GM23338 (cell line): ENCODE measurements at regions not wholly inside any gene's neighbourhood (a gene's known extent, or its start where the extent isn't known, plus 50 kb on each side); places are given as distances from the start of the nearest gene placed in this dataset.

Experiments
- ATAC-seq: fragments of 200-7000 bp; cut with Tn5 transposase; 3 replicates; pipeline ENCODE4 v1.9.1; 2020
- DNase-seq: peaks from one replicate; pipeline ENCODE4 v3.0.0-alpha.2; 2015; ENCODE audit warnings: low spot score
- H2AFZ ChIP-seq: fragments of 200-600 bp; sonication (generic); 2 replicates; pipeline ENCODE4 v1.8.0; 2016; ENCODE audit warnings: antibody characterized with exemption, mild to moderate bottlenecking, moderate library complexity
- H3F3A ChIP-seq: fragments of 200-600 bp; sonication (generic); replicated peaks from 2 replicates; pipeline ENCODE4 v1.8.0; 2017; ENCODE audit warnings: antibody characterized with exemption, mixed run types, low read depth
- H3K27ac ChIP-seq: fragments of 200-600 bp; sonication (generic); 2 replicates; pipeline ENCODE4 v1.6.1; 2016; ENCODE audit warnings: low read depth
- H3K27me3 ChIP-seq: fragments of 200-600 bp; sonication (generic); 2 replicates; pipeline ENCODE4 v1.8.0; 2016; ENCODE audit warnings: mild to moderate bottlenecking, mixed run types, moderate library complexity; ENCODE audit not compliant: insufficient read depth
- H3K36me3 ChIP-seq: fragments of 200-600 bp; sonication (generic); 2 replicates; pipeline ENCODE4 v1.8.0; 2016; ENCODE audit warnings: mild to moderate bottlenecking; ENCODE audit not compliant: insufficient read depth
- H3K4me1 ChIP-seq: fragments of 200-600 bp; sonication (generic); 2 replicates; pipeline ENCODE4 v1.8.0; 2016; ENCODE audit warnings: mild to moderate bottlenecking, moderate library complexity; ENCODE audit not compliant: insufficient read depth
- H3K4me2 ChIP-seq: fragments of 200-600 bp; sonication (generic); 2 replicates; pipeline ENCODE4 v1.7.1; 2017; ENCODE audit warnings: mixed run types
- H3K4me3 ChIP-seq: fragments of 200-600 bp; sonication (generic); 2 replicates; pipeline ENCODE4 v1.6.1; 2016; ENCODE audit warnings: mixed run types
- H3K79me2 ChIP-seq: fragments of 200-600 bp; sonication (generic); replicated peaks from 2 replicates; pipeline ENCODE4 v1.8.0; 2017; ENCODE audit warnings: mild to moderate bottlenecking; ENCODE audit not compliant: insufficient read depth
- H3K9me2 ChIP-seq: fragments of 200-600 bp; sonication (generic); 2 replicates; pipeline ENCODE4 v1.8.0; 2017; ENCODE audit not compliant: insufficient read depth
- H4K20me1 ChIP-seq: fragments of 200-600 bp; sonication (generic); replicated peaks from 2 replicates; pipeline ENCODE4 v1.8.0; 2017; ENCODE audit warnings: mild to moderate bottlenecking; ENCODE audit not compliant: insufficient read depth
- H3K27ac Mint-ChIP-seq: 2 replicates; pipeline ENCODE4 v1.8.0; 2020; ENCODE audit warnings: inconsistent platforms, mild to moderate bottlenecking, moderate library complexity, mixed read lengths
- H3K27me3 Mint-ChIP-seq: 3 replicates; pipeline ENCODE4 v1.8.0; 2022; ENCODE audit warnings: low read depth, mild to moderate bottlenecking, moderate library complexity, mixed read lengths, inconsistent platforms; ENCODE audit not compliant: insufficient read depth, poor library complexity
- H3K36me3 Mint-ChIP-seq: 3 replicates; pipeline ENCODE4 v1.8.0; 2021; ENCODE audit warnings: low read depth, mild to moderate bottlenecking, inconsistent platforms, moderate library complexity, mixed read lengths
- H3K4me1 Mint-ChIP-seq: 3 replicates; pipeline ENCODE4 v1.8.0; 2020; ENCODE audit warnings: mild to moderate bottlenecking, inconsistent platforms, mixed read lengths
- H3K4me3 Mint-ChIP-seq: 3 replicates; pipeline ENCODE4 v1.8.0; 2021; ENCODE audit warnings: moderate library complexity, mild to moderate bottlenecking, inconsistent platforms, mixed read lengths
- H3K9me3 Mint-ChIP-seq: 3 replicates; pipeline ENCODE4 v1.8.0; 2020; ENCODE audit warnings: moderate library complexity, mild to moderate bottlenecking, inconsistent platforms, mixed read lengths
- CTCF ChIP-seq, 2 experiments: fragments of 200-600 bp in 1 of 2; sonication (generic) in 1 of 2; conservative IDR thresholded peaks; 2 replicates each; pipeline versions ENCODE4 v1.5.1 to v1.6.1; 2016 to 2017; ENCODE audit warnings: antibody characterized with exemption in 2 of 2, low read depth in 2 of 2, mild to moderate bottlenecking in 2 of 2, moderate library complexity in 1 of 2
- ETS1 ChIP-seq: IDR thresholded peaks from 2 replicates; pipeline ENCODE4 v1.6.1; 2016; ENCODE audit warnings: antibody characterized with exemption
- EZH2 ChIP-seq: fragments of 200-600 bp; sonication (generic); IDR thresholded peaks from one replicate; pipeline ENCODE4 v1.8.0; 2017; ENCODE audit warnings: antibody characterized with exemption, mild to moderate bottlenecking, low read depth; ENCODE audit not compliant: unreplicated experiment
- JUNB ChIP-seq: IDR thresholded peaks from one replicate; pipeline ENCODE4 v1.6.1; 2016; ENCODE audit warnings: antibody characterized with exemption; ENCODE audit not compliant: unreplicated experiment
- NANOG ChIP-seq: IDR thresholded peaks from 2 replicates; pipeline ENCODE4 v1.6.1; 2016; ENCODE audit warnings: antibody characterized with exemption, borderline replicate concordance
- POLR2AphosphoS5 ChIP-seq: IDR thresholded peaks from 2 replicates; pipeline ENCODE4 v1.6.1; 2016; ENCODE audit warnings: antibody characterized with exemption, low read depth
- STAT1 ChIP-seq: IDR thresholded peaks from one replicate; pipeline ENCODE4 v1.6.1; 2016; ENCODE audit warnings: antibody characterized with exemption; ENCODE audit not compliant: unreplicated experiment
- ZNF114 ChIP-seq: fragments of 250-450 bp; sonication (Bioruptor Pico); IDR thresholded peaks from 2 replicates; pipeline ENCODE4 v1.5.0; 2020; ENCODE audit warnings: mild to moderate bottlenecking, moderate library complexity
- ZNF331 ChIP-seq: fragments of 250-450 bp; sonication (Bioruptor Pico); IDR thresholded peaks from 2 replicates; pipeline ENCODE4 v1.5.0; 2020; ENCODE audit warnings: low read depth, mild to moderate bottlenecking, moderate library complexity
- ZNF462 ChIP-seq: fragments of 250-450 bp; sonication (Bioruptor Pico); IDR thresholded peaks from 2 replicates; pipeline ENCODE4 v1.5.0; 2020; ENCODE audit warnings: mild to moderate bottlenecking, moderate library complexity

- Histone ChIP-seq H3K4me3 (no peak overlapping the region), H3K27ac (no peak overlapping the region), H3K36me3 (no peaks in the 10 kb centered on the region), H2AFZ (no peak overlapping the region), H3K4me2 (no peak overlapping the region), H3K4me1 (no peaks in the 10 kb centered on the region), H3K27me3 (no peaks in the 10 kb centered on the region), H3K9me2 (no peaks in the 10 kb centered on the region), H4K20me1 (no peaks in the 10 kb centered on the region), H3F3A (no peaks in the 10 kb centered on the region), H3K79me2 (no peaks in the 10 kb centered on the region)
- peaks cover 91% of the 10 kb centered on the region for H3K9me3 Mint-ChIP-seq
- DNase-seq: no peak
- ATAC-seq: no peak
- H3K36me3 Mint-ChIP-seq: peaks cover 20% of the 10 kb centered on the region; the same call in 2 of the 3 replicates
- TF ChIP-seq ZNF114: no peak
- TF ChIP-seq ZNF462 (CRISPR knock-in tag): no peak
- TF ChIP-seq ETS1: no peak
- TF ChIP-seq JUNB: no peak
- no peak for TF ChIP-seq EZH2
- TF ChIP-seq CTCF (conservative IDR thresholded peaks at IDR 0.05; ENCODE audit: low read depth in 2 of 2): no peak
- no peak for TF ChIP-seq ZNF331 (CRISPR knock-in tag)
- no peak for TF ChIP-seq POLR2AphosphoS5
- no peak for TF ChIP-seq STAT1
- no peak for TF ChIP-seq NANOG
- H3K4me3 Mint-ChIP-seq: no peak overlapping the region
- no peak overlapping the region for H3K27ac Mint-ChIP-seq
- H3K27me3 Mint-ChIP-seq: no peaks in the 10 kb centered on the region
- no peaks in the 10 kb centered on the region for H3K4me1 Mint-ChIP-seq
Measured at GRCh38 chr11:36868380-36868779, 270.3 kb upstream of the RAG2 start.
